ENCODE measurements at regions not wholly inside any gene's neighbourhood (a gene's known extent, or its start where the extent isn't known, plus 50 kb on each side); places are given as distances from the start of the nearest gene placed in this dataset.

GRCh38 chr2:71277536-71278103, 50.7 kb upstream of the PAIP2B start:
- peak in 55 of 56 donors; percentile 22 to 90 (median 66) for DNase-seq

GRCh38 chr2:71277147-71277475, 50.2 kb upstream of the PAIP2B start:
- DNase-seq = no peak

- peak in 55 of 56 donors; percentile 38 to 95 (median 82) for DNase-seq
Observed at GRCh38 chr2:71276311-71277146, 49.6 kb upstream of the PAIP2B start.

All from amygdala (tissue), 56 donors.